Gastroesophageal sphincter (tissue), 2 donors: ENCODE measurements at regions not wholly inside any gene's neighbourhood (a gene's known extent, or its start where the extent isn't known, plus 50 kb on each side); places are given as distances from the start of the nearest gene placed in this dataset.

ENCODE experiments used
- EP300 ChIP-seq: sonication (generic); formaldehyde crosslinking; IDR thresholded peaks from one replicate; pipeline ENCODE4 v1.6.1; 2017; ENCODE audit warnings: antibody characterized with exemption, mild to moderate bottlenecking
- POLR2A ChIP-seq, 2 donors: fragments of 450-650 bp; IDR thresholded peaks; one replicate each; pipeline ENCODE4 v1.6.1; 2017; ENCODE audit warnings: antibody characterized with exemption in 2 of 2, mild to moderate bottlenecking in 2 of 2, moderate library complexity in 1 of 2

DNA sequence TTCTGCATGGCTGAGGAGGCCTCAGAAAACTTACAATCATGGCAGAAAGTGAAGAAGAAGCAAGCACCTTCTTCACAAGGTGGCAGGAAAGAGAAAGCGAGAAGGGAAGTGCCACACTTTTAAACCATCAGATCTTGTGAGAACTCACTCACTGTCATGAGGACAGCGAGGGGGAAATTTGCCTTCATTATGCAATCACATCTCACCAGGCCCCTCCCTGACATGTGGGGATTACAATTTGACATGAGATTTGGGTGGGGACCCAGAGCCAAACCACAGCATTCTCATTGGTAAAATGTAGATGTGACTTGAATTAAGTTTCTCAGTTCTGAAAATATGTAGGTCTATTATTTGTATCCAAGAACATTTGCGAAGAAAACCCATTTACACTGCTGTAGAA lies 854.8 kb downstream of the EPHA4 start:
- TF ChIP-seq EP300 = no peak
- no peak for TF ChIP-seq POLR2A (IDR thresholded peaks at IDR 0.05)
